Suprapubic skin (tissue), 3 donors: ENCODE measurements at regions not wholly inside any gene's neighbourhood (a gene's known extent, or its start where the extent isn't known, plus 50 kb on each side); places are given as distances from the start of the nearest gene placed in this dataset.

Source experiments
- CTCF ChIP-seq, 2 donors: fragments of 200-600 bp in 1 of 2; fragments of 450-650 bp in 1 of 2; sonication (generic) in 1 of 2; IDR thresholded peaks; one replicate each; pipeline ENCODE4 v1.5.1; 2016 to 2019; ENCODE audit warnings: antibody characterized with exemption in 2 of 2, mild to moderate bottlenecking in 1 of 2, moderate library complexity in 1 of 2
- EP300 ChIP-seq: sonication (generic); formaldehyde crosslinking; IDR thresholded peaks from one replicate; pipeline ENCODE4 v1.6.1; 2017; ENCODE audit warnings: antibody characterized with exemption
- POLR2A ChIP-seq, 2 donors: fragments of 450-650 bp; IDR thresholded peaks; one replicate each; pipeline ENCODE4 v1.6.1; 2017; ENCODE audit warnings: antibody characterized with exemption in 2 of 2, mild to moderate bottlenecking in 2 of 2, moderate library complexity in 2 of 2

GRCh38 chr18:3391704-3392466 is 58.1 kb upstream of the TGIF1 start:
- no peak for TF ChIP-seq POLR2A (IDR thresholded peaks at IDR 0.05)
- no peak for TF ChIP-seq EP300
- no peak for TF ChIP-seq CTCF (IDR thresholded peaks at IDR 0.05)
